DOHH2 (cell line): ENCODE measurements at regions not wholly inside any gene's neighbourhood (a gene's known extent, or its start where the extent isn't known, plus 50 kb on each side); places are given as distances from the start of the nearest gene placed in this dataset.

Experiments
- H3F3A ChIP-seq: fragments of 200-600 bp; sonication (generic), shearing (Covaris generic); 2 replicates; pipeline ENCODE4 v1.6.0; 2016; ENCODE audit warnings: antibody characterized with exemption, mild to moderate bottlenecking; ENCODE audit not compliant: control insufficient read depth, insufficient read depth
- H3K27ac ChIP-seq: fragments of 200-600 bp; sonication (generic); 2 replicates; pipeline ENCODE4 v1.5.1; 2014; ENCODE audit warnings: low read depth, mild to moderate bottlenecking, low read length, moderate library complexity
- H3K27me3 ChIP-seq: fragments of 200-600 bp; sonication (generic); 2 replicates; pipeline ENCODE4 v1.6.1; 2014; ENCODE audit warnings: mild to moderate bottlenecking, low read length, mixed read lengths; ENCODE audit not compliant: control insufficient read depth
- H3K36me3 ChIP-seq: fragments of 200-600 bp; sonication (generic); 2 replicates; pipeline ENCODE4 v1.6.1; 2014; ENCODE audit warnings: mild to moderate bottlenecking, low read length, moderate library complexity, mixed read lengths; ENCODE audit not compliant: control insufficient read depth
- H3K4me1 ChIP-seq: fragments of 200-600 bp; sonication (generic); 2 replicates; pipeline ENCODE4 v1.6.1; 2014; ENCODE audit warnings: mild to moderate bottlenecking, low read length, mixed read lengths; ENCODE audit not compliant: control insufficient read depth
- H3K4me2 ChIP-seq: fragments of 200-600 bp; sonication (generic); 2 replicates; pipeline ENCODE4 v1.6.0; 2014; ENCODE audit warnings: mild to moderate bottlenecking, low read length, moderate library complexity
- H3K4me3 ChIP-seq: fragments of 200-600 bp; sonication (generic); 2 replicates; pipeline ENCODE4 v1.5.1; 2014; ENCODE audit warnings: mild to moderate bottlenecking, low read length, mixed read lengths
- H3K79me2 ChIP-seq: fragments of 200-600 bp; sonication (generic); 2 replicates; pipeline ENCODE4 v1.6.1; 2014; ENCODE audit warnings: mild to moderate bottlenecking, low read length, mixed read lengths; ENCODE audit not compliant: control insufficient read depth
- H3K9me2 ChIP-seq: fragments of 200-600 bp; sonication (generic); replicated peaks from 2 replicates; pipeline ENCODE4 v1.6.1; 2014; ENCODE audit warnings: mild to moderate bottlenecking, low read length, mixed read lengths; ENCODE audit not compliant: control insufficient read depth
- H3K9me3 ChIP-seq: fragments of 200-600 bp; sonication (generic); 2 replicates; pipeline ENCODE4 v1.6.1; 2014; ENCODE audit warnings: antibody characterized with exemption, low read length, mixed read lengths; ENCODE audit not compliant: control insufficient read depth, insufficient read depth
- H4K20me1 ChIP-seq: fragments of 200-600 bp; sonication (generic); 2 replicates; pipeline ENCODE4 v1.6.0; 2014; ENCODE audit warnings: low read depth, mild to moderate bottlenecking, antibody characterized with exemption, low read length, moderate library complexity; ENCODE audit not compliant: control insufficient read depth, insufficient read depth
- CTCF ChIP-seq: fragments of 200-600 bp; sonication (generic); IDR thresholded peaks from one replicate; pipeline ENCODE4 v1.5.1; 2014; ENCODE audit warnings: antibody characterized with exemption, mild to moderate bottlenecking, low read depth, low read length; ENCODE audit not compliant: poor library complexity, severe bottlenecking
- EZH2phosphoT487 ChIP-seq: fragments of 200-600 bp; sonication (generic); IDR thresholded peaks from 2 replicates; pipeline ENCODE4 v1.6.1; 2017; ENCODE audit warnings: borderline replicate concordance, mild to moderate bottlenecking, antibody characterized with exemption, low read length, moderate library complexity, mixed read lengths

- Histone ChIP-seq H3K27me3 (peaks cover 25% of the 10 kb centered on the region), H3K9me3 (no peaks in the 10 kb centered on the region), H3K4me2 (no peak overlapping the region), H3K4me1 (no peaks in the 10 kb centered on the region), H3F3A (no peaks in the 10 kb centered on the region), H3K79me2 (no peaks in the 10 kb centered on the region), H3K4me3 (no peak overlapping the region), H3K36me3 (no peaks in the 10 kb centered on the region), H3K9me2 (no peaks in the 10 kb centered on the region), H3K27ac (no peak overlapping the region), H4K20me1 (no peaks in the 10 kb centered on the region)
- TF ChIP-seq EZH2phosphoT487 (no peak), CTCF (no peak)
Observed at GRCh38 chr20:57851025-57851682, 141.3 kb upstream of the PMEPA1 start.

DNA sequence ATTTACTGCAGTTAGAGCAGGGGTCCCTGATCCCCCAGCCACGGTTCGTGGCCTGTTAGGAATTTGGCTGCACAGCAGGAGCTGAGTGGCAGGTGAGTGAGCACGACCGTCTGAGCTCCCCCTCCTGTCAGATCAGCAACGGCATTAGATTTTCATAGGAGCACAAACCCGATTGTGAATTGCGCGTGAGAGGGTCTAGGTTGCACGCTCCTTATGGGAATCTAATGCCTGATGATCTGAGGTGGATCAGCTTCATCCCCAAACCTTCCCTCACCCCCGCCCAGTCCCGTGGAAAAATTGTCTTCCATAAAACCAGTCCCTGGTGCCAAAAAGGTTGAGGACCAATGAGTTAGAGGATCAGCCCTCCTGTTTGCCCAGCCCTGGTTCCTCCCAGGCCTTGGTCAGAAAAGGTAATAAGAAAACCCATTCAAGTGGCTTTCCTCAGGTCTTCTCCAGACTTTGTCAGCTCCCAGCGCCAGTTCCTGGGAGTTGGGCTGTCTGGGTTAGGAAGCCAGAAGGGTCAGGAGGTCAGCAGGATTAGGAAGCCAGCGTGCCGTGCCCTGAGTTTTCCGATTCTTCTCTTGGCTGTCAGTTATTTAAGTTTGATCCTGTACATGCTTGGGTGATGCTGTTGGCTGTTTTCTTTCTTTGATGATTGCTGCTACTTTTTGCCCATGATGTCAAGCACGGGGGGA, 139.9 kb upstream of the PMEPA1 start:
- H3K4me2 ChIP-seq: no peak overlapping the region
- no peaks in the 10 kb centered on the region for H3K79me2 ChIP-seq
- H3K27ac ChIP-seq: no peak overlapping the region

DNA sequence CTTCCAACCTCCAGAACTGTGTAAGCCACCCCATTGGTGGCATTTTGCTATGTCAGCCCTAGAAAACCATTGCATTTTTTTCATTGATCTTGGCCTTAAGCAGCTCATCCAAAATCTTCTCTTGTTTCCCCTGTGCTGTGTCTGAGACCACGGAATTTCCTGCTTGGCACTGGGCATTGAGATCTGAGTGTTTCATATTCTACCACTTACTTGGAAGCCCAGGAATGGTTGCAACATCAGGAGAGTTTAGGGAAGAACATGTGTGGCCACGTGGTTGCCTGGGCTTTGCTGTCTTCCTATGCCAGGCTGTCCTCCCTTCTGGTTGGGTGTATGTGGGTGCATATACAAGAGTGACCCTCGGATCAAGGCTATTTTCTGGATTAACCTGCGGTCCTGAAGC, 139.3 kb upstream of the PMEPA1 start:
- TF ChIP-seq CTCF: no peak
- TF ChIP-seq EZH2phosphoT487: no peak
- Histone ChIP-seq H3K4me1 (no peaks in the 10 kb centered on the region), H3K27me3 (peaks cover 19% of the 10 kb centered on the region)

More for the DNA sequence above, 139.9 kb upstream of the PMEPA1 start:
- Histone ChIP-seq H3K36me3 (no peaks in the 10 kb centered on the region), H3K9me3 (no peaks in the 10 kb centered on the region), H3K4me3 (no peak overlapping the region), H3K27me3 (peaks cover 21% of the 10 kb centered on the region), H3K9me2 (no peaks in the 10 kb centered on the region), H3K4me1 (no peaks in the 10 kb centered on the region), H3F3A (no peaks in the 10 kb centered on the region), H4K20me1 (no peaks in the 10 kb centered on the region)
- TF ChIP-seq EZH2phosphoT487: no peak
- TF ChIP-seq CTCF: no peak

More for the DNA sequence above, 139.3 kb upstream of the PMEPA1 start:
- Histone ChIP-seq H3K27ac (no peak overlapping the region), H3F3A (no peaks in the 10 kb centered on the region), H3K4me2 (no peak overlapping the region), H3K79me2 (no peaks in the 10 kb centered on the region), H3K36me3 (no peaks in the 10 kb centered on the region), H3K4me3 (no peak overlapping the region), H4K20me1 (no peaks in the 10 kb centered on the region), H3K9me3 (no peaks in the 10 kb centered on the region), H3K9me2 (no peaks in the 10 kb centered on the region)
